ENCODE measurements at regions not wholly inside any gene's neighbourhood (a gene's known extent, or its start where the extent isn't known, plus 50 kb on each side); places are given as distances from the start of the nearest gene placed in this dataset.

DNA sequence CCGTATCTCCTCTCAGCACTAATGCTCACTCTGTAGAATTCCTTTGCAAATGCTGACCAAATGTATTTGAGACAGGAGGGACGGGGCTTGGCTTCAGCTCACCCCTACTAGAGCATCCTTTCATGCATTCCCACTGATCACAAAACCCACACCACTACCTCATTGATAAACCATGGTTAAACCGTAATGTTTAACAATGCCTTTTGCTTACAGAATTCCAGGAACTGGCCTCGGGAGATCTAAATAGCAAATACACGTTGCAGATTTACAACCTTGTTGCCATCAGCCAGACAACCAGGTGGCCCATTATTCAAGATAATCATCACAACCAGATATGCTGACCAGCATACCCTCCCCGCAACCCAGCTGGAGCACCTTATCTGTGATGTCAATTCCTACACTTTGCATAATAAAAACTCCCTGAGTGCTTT is 391.9 kb downstream of the KCTD8 start:
- TF ChIP-seq, protein P1, sequence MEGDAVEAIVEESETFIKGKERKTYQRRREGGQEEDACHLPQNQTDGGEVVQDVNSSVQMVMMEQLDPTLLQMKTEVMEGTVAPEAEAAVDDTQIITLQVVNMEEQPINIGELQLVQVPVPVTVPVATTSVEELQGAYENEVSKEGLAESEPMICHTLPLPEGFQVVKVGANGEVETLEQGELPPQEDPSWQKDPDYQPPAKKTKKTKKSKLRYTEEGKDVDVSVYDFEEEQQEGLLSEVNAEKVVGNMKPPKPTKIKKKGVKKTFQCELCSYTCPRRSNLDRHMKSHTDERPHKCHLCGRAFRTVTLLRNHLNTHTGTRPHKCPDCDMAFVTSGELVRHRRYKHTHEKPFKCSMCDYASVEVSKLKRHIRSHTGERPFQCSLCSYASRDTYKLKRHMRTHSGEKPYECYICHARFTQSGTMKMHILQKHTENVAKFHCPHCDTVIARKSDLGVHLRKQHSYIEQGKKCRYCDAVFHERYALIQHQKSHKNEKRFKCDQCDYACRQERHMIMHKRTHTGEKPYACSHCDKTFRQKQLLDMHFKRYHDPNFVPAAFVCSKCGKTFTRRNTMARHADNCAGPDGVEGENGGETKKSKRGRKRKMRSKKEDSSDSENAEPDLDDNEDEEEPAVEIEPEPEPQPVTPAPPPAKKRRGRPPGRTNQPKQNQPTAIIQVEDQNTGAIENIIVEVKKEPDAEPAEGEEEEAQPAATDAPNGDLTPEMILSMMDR (IDR thresholded peaks at IDR 0.05) = no peak
- TF ChIP-seq POLR2A (IDR thresholded peaks at IDR 0.05) (no peak), POLR2AphosphoS5 (IDR thresholded peaks at IDR 0.05) (no peak)
